ENCODE measurements at regions not wholly inside any gene's neighbourhood (a gene's known extent, or its start where the extent isn't known, plus 50 kb on each side); places are given as distances from the start of the nearest gene placed in this dataset.

GRCh38 chr5:96331681-96332361, 101.2 kb downstream of the PCSK1 start:
- H3K4me1 ChIP-seq (ENCODE audit: control insufficient read depth, insufficient read depth, low read length) = no peaks in the 10 kb centered on the region
- WGBS (ENCODE audit: insufficient coverage) = no CpG with 5 or more reads among the region's 2 CpGs
- H3K4me3 ChIP-seq (ENCODE audit: low read length) = no peak overlapping the region
- no peak overlapping the region for H3K27ac ChIP-seq (ENCODE audit: low read length)
- no peak for DNase-seq
- no peaks in the 10 kb centered on the region for H3K9me3 ChIP-seq (replicated peaks; ENCODE audit: control insufficient read depth, low read depth, low read length)
- peaks cover 6% of the 10 kb centered on the region for H3K27me3 ChIP-seq (ENCODE audit: control insufficient read depth, insufficient read depth, low read length)
- no peaks in the 10 kb centered on the region for H3K36me3 ChIP-seq (ENCODE audit: control insufficient read depth, insufficient read depth, low read length)

GRCh38 chr5:96331210-96331609, 101.8 kb downstream of the PCSK1 start:
- Histone ChIP-seq H3K9me3 (replicated peaks; ENCODE audit: control insufficient read depth, low read depth, low read length) (no peaks in the 10 kb centered on the region), H3K27me3 (ENCODE audit: control insufficient read depth, insufficient read depth, low read length) (peaks cover 6% of the 10 kb centered on the region), H3K4me1 (ENCODE audit: control insufficient read depth, insufficient read depth, low read length) (no peaks in the 10 kb centered on the region), H3K27ac (ENCODE audit: low read length) (no peak overlapping the region), H3K36me3 (ENCODE audit: control insufficient read depth, insufficient read depth, low read length) (no peaks in the 10 kb centered on the region), H3K4me3 (ENCODE audit: low read length) (no peak overlapping the region)
- DNase-seq = no peak
- no CpG with 5 or more reads among the region's 3 CpGs for WGBS (ENCODE audit: insufficient coverage)

DNA sequence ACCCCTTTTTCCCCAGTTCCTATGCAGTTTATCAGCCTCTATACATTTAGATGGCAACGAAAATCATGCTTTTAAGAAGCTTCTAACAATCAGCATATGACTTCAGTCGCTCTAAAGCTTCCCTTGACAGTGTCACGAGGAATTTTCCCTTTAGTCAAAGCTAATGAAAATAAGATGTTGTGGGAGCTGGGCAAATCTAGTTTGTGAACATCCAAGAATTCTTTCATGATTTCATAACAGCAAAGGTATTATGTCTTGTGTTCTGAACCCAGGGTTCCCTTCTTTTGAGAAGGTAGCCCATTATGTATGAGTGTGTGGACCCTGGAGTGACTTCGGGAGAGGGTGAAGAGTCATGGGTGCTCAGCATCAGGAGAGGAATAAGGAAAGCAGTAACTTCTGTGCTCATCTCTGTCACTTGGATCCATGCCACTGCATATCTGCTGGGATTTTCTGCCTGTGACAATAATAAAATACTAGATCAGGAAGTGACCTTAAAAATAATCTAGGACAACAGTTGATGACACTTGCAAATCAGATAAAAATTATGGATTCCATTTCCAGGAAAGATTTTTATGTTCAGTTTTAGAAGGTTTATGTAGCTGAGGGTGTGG, 102.4 kb downstream of the PCSK1 start:
- Histone ChIP-seq H3K4me1 (ENCODE audit: control insufficient read depth, insufficient read depth, low read length) (no peaks in the 10 kb centered on the region), H3K27ac (ENCODE audit: low read length) (no peak overlapping the region), H3K27me3 (ENCODE audit: control insufficient read depth, insufficient read depth, low read length) (peaks cover 6% of the 10 kb centered on the region), H3K4me3 (ENCODE audit: low read length) (no peak overlapping the region), H3K9me3 (replicated peaks; ENCODE audit: control insufficient read depth, low read depth, low read length) (no peaks in the 10 kb centered on the region), H3K36me3 (ENCODE audit: control insufficient read depth, insufficient read depth, low read length) (no peaks in the 10 kb centered on the region)
- WGBS (ENCODE audit: insufficient coverage) = no CpG with 5 or more reads among the region's 4 CpGs
- DNase-seq = no peak

GRCh38 chr5:96329886-96330529, 103.0 kb downstream of the PCSK1 start:
- H3K36me3 ChIP-seq (ENCODE audit: control insufficient read depth, insufficient read depth, low read length) = no peaks in the 10 kb centered on the region
- H3K27ac ChIP-seq (ENCODE audit: low read length) = no peak overlapping the region
- no peak for DNase-seq
- H3K9me3 ChIP-seq (replicated peaks; ENCODE audit: control insufficient read depth, low read depth, low read length) = no peaks in the 10 kb centered on the region
- WGBS (ENCODE audit: insufficient coverage) = no CpG with 5 or more reads among the region's 2 CpGs
- H3K4me3 ChIP-seq (ENCODE audit: low read length) = no peak overlapping the region
- peaks cover 6% of the 10 kb centered on the region for H3K27me3 ChIP-seq (ENCODE audit: control insufficient read depth, insufficient read depth, low read length)
- H3K4me1 ChIP-seq (ENCODE audit: control insufficient read depth, insufficient read depth, low read length) = no peaks in the 10 kb centered on the region

- WGBS (ENCODE audit: insufficient coverage) = 100% methylated on average over 1 of the region's 1 CpG
Observed at GRCh38 chr5:96329289-96329688, 103.8 kb downstream of the PCSK1 start.

GRCh38 chr5:96327722-96328121, 105.3 kb downstream of the PCSK1 start:
- DNase-seq = no peak
- WGBS (ENCODE audit: insufficient coverage) = no CpG with 5 or more reads among the region's 2 CpGs
- H3K4me3 ChIP-seq (ENCODE audit: low read length) = no peak overlapping the region

More at GRCh38 chr5:96329289-96329688, 103.8 kb downstream of the PCSK1 start:
- Histone ChIP-seq H3K9me3 (replicated peaks; ENCODE audit: control insufficient read depth, low read depth, low read length) (no peaks in the 10 kb centered on the region), H3K27ac (ENCODE audit: low read length) (no peak overlapping the region), H3K4me3 (ENCODE audit: low read length) (no peak overlapping the region), H3K36me3 (ENCODE audit: control insufficient read depth, insufficient read depth, low read length) (no peaks in the 10 kb centered on the region), H3K4me1 (ENCODE audit: control insufficient read depth, insufficient read depth, low read length) (no peaks in the 10 kb centered on the region), H3K27me3 (ENCODE audit: control insufficient read depth, insufficient read depth, low read length) (peaks cover 6% of the 10 kb centered on the region)
- DNase-seq = no peak

GRCh38 chr5:96326902-96327301, 106.1 kb downstream of the PCSK1 start:
- Histone ChIP-seq H3K4me3 (ENCODE audit: low read length) (no peak overlapping the region), H3K36me3 (ENCODE audit: control insufficient read depth, insufficient read depth, low read length) (no peaks in the 10 kb centered on the region), H3K27me3 (ENCODE audit: control insufficient read depth, insufficient read depth, low read length) (no peaks in the 10 kb centered on the region), H3K27ac (ENCODE audit: low read length) (no peak overlapping the region), H3K4me1 (ENCODE audit: control insufficient read depth, insufficient read depth, low read length) (no peaks in the 10 kb centered on the region), H3K9me3 (replicated peaks; ENCODE audit: control insufficient read depth, low read depth, low read length) (no peaks in the 10 kb centered on the region)
- 60% methylated on average over 1 of the region's 4 CpGs for WGBS (ENCODE audit: insufficient coverage)
- no peak for DNase-seq

More at GRCh38 chr5:96327722-96328121, 105.3 kb downstream of the PCSK1 start:
- Histone ChIP-seq H3K36me3 (ENCODE audit: control insufficient read depth, insufficient read depth, low read length) (no peaks in the 10 kb centered on the region), H3K27me3 (ENCODE audit: control insufficient read depth, insufficient read depth, low read length) (peaks cover 2% of the 10 kb centered on the region), H3K27ac (ENCODE audit: low read length) (no peak overlapping the region), H3K4me1 (ENCODE audit: control insufficient read depth, insufficient read depth, low read length) (no peaks in the 10 kb centered on the region), H3K9me3 (replicated peaks; ENCODE audit: control insufficient read depth, low read depth, low read length) (no peaks in the 10 kb centered on the region)

DNA sequence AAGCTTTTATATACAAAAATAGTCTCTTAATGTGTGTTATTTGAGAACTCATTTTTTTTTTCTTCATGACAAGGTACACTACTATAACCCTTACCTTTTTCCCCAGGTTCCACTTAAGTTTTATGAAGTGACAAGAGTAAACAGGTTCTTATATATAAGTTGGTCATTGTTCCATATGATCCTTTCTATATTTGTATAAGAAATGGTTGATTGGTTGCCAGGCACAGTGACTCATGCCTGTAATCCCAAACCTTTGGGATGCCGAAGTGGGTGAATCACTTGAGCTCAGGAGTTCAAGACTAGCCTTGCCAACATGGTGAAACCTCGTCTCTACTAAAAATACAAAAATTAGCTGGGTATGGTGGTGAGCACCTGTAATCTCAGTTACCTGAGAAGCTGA, 108.3 kb downstream of the PCSK1 start:
- H3K27ac ChIP-seq (ENCODE audit: low read length) = no peak overlapping the region
- H3K4me1 ChIP-seq (ENCODE audit: control insufficient read depth, insufficient read depth, low read length) = no peaks in the 10 kb centered on the region
- DNase-seq = no peak
- no peaks in the 10 kb centered on the region for H3K36me3 ChIP-seq (ENCODE audit: control insufficient read depth, insufficient read depth, low read length)
- WGBS (ENCODE audit: insufficient coverage) = no CpG with 5 or more reads among the region's 2 CpGs
- H3K9me3 ChIP-seq (replicated peaks; ENCODE audit: control insufficient read depth, low read depth, low read length) = no peaks in the 10 kb centered on the region
- no peaks in the 10 kb centered on the region for H3K27me3 ChIP-seq (ENCODE audit: control insufficient read depth, insufficient read depth, low read length)
- H3K4me3 ChIP-seq (ENCODE audit: low read length) = no peak overlapping the region

DNA sequence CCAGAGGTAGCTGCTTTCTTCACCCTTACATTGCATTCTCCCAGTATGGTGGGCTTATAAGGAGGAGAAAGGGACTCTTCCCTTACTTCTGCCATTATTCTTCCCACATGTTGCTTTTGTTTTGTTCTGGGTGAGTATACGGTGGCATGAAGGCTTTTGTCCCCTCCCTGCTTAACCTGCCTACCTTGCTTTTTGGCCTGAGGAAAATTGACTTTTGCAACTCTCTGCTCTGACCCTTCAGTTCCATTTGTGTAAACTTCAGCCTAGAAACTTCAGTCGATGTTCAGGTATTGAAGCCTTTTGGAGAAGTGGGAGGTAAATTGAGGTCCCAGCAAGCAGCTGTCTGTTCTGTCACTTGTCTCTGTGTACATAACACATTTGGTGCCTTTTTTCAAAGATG, 110.2 kb downstream of the PCSK1 start:
- H3K4me3 ChIP-seq (ENCODE audit: low read length) = no peak overlapping the region
- H3K9me3 ChIP-seq (replicated peaks; ENCODE audit: control insufficient read depth, low read depth, low read length) = no peaks in the 10 kb centered on the region
- H3K27me3 ChIP-seq (ENCODE audit: control insufficient read depth, insufficient read depth, low read length) = no peaks in the 10 kb centered on the region
- H3K27ac ChIP-seq (ENCODE audit: low read length) = no peak overlapping the region
- no CpG with 5 or more reads among the region's 2 CpGs for WGBS (ENCODE audit: insufficient coverage)
- no peaks in the 10 kb centered on the region for H3K36me3 ChIP-seq (ENCODE audit: control insufficient read depth, insufficient read depth, low read length)
- H3K4me1 ChIP-seq (ENCODE audit: control insufficient read depth, insufficient read depth, low read length) = no peaks in the 10 kb centered on the region
- DNase-seq = no peak

DNA sequence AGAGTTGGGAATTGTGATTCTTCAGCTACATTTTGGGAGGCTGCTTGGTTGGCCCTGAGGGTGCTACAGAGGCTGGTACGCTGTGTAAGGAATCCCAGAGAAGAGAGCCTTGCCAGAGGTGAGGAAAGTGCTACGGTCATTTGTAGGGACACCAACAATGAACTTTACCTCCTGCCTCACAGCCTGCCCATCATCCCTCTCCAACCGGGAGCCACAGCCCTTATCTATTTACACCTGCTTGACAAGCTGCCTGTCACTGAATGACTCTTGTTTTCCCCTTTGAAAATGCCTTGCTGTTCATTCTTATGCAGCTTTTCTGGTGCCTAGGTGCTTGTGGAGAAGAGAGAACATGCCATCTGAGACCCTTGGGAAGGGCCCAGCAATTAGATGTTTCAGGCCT, 110.8 kb downstream of the PCSK1 start:
- H3K36me3 ChIP-seq (ENCODE audit: control insufficient read depth, insufficient read depth, low read length) = no peaks in the 10 kb centered on the region
- H3K4me3 ChIP-seq (ENCODE audit: low read length) = no peak overlapping the region
- no peaks in the 10 kb centered on the region for H3K9me3 ChIP-seq (replicated peaks; ENCODE audit: control insufficient read depth, low read depth, low read length)
- H3K4me1 ChIP-seq (ENCODE audit: control insufficient read depth, insufficient read depth, low read length) = no peaks in the 10 kb centered on the region
- 83% methylated on average over 1 of the region's 3 CpGs for WGBS (ENCODE audit: insufficient coverage)
- H3K27me3 ChIP-seq (ENCODE audit: control insufficient read depth, insufficient read depth, low read length) = no peaks in the 10 kb centered on the region
- DNase-seq = no peak
- H3K27ac ChIP-seq (ENCODE audit: low read length) = no peak overlapping the region
